Neural cell (in vitro differentiated cells): ENCODE measurements at regions not wholly inside any gene's neighbourhood (a gene's known extent, or its start where the extent isn't known, plus 50 kb on each side); places are given as distances from the start of the nearest gene placed in this dataset.

Source experiments
- CTCF ChIP-seq: fragments of 450-650 bp; IDR thresholded peaks from 2 replicates; pipeline ENCODE4 v1.5.1; 2014; ENCODE audit warnings: antibody characterized with exemption, mild to moderate bottlenecking, moderate library complexity; ENCODE audit not compliant: poor library complexity, severe bottlenecking
- EP300 ChIP-seq: fragments of 450-650 bp; conservative IDR thresholded peaks from 2 replicates; pipeline ENCODE4 v1.6.1; 2014; ENCODE audit warnings: antibody characterized with exemption, mild to moderate bottlenecking, moderate library complexity; ENCODE audit not compliant: poor library complexity, severe bottlenecking
- EZH2 ChIP-seq: fragments of 200-600, 300-800 bp; shearing (Covaris generic), sonication (generic); IDR thresholded peaks from 2 replicates; pipeline ENCODE4 v1.6.1; 2014; ENCODE audit warnings: antibody characterized with exemption, low read length, borderline replicate concordance, mild to moderate bottlenecking; ENCODE audit not compliant: insufficient read depth, poor library complexity, severe bottlenecking
- POLR2AphosphoS5 ChIP-seq: IDR thresholded peaks from 2 replicates; pipeline ENCODE4 v1.6.1; 2012

- no peak for TF ChIP-seq CTCF
- TF ChIP-seq EZH2: no peak
- no peak for TF ChIP-seq POLR2AphosphoS5
- no peak for TF ChIP-seq EP300
These were observed 367.1 kb downstream of the HRH4 start for GRCh38 chr18:24827501-24827900.
